ENCODE measurements at regions not wholly inside any gene's neighbourhood (a gene's known extent, or its start where the extent isn't known, plus 50 kb on each side); places are given as distances from the start of the nearest gene placed in this dataset.

- no peak for TF ChIP-seq CTCF (IDR thresholded peaks at IDR 0.05)
- no peak for TF ChIP-seq POLR2A (IDR thresholded peaks at IDR 0.05)
Measured at GRCh38 chr14:101075025-101075800, 171.7 kb upstream of the RTL1 start.

Measured in right lobe of liver (tissue), 4 donors.